ENCODE measurements at regions not wholly inside any gene's neighbourhood (a gene's known extent, or its start where the extent isn't known, plus 50 kb on each side); places are given as distances from the start of the nearest gene placed in this dataset.

- TF ChIP-seq EZH2phosphoT487 (IDR thresholded peaks at IDR 0.05) = no peak
- no peak for TF ChIP-seq CTCF (IDR thresholded peaks at IDR 0.05)
- TF ChIP-seq EZH2 (IDR thresholded peaks at IDR 0.05) = no peak
Observed at GRCh38 chr11:104655066-104655465, 243.2 kb downstream of the CASP12 start.
